K562 (cell line): ENCODE measurements at regions not wholly inside any gene's neighbourhood (a gene's known extent, or its start where the extent isn't known, plus 50 kb on each side); places are given as distances from the start of the nearest gene placed in this dataset.
A peak's percentile ranks its signal among the peaks of the same experiment; 100 is the strongest.

Experiments used
- CBFA2T3 ChIP-seq: fragments of 450-650 bp; IDR thresholded peaks from 2 replicates; pipeline ENCODE4 v1.6.1; 2017
- CC2D1A ChIP-seq: fragments of 450-650 bp; IDR thresholded peaks from 2 replicates; pipeline ENCODE4 v1.6.1; 2017; ENCODE audit warnings: mild to moderate bottlenecking
- ILK ChIP-seq: fragments of 450-650 bp; IDR thresholded peaks from 2 replicates; pipeline ENCODE4 v1.6.1; 2016; ENCODE audit warnings: missing genetic modification characterization, low read depth, mild to moderate bottlenecking, missing compliant biosample characterization, moderate library complexity, borderline replicate concordance
- MIER1 ChIP-seq: fragments of 450-650 bp; IDR thresholded peaks from 2 replicates; pipeline ENCODE4 v1.6.1; 2016; ENCODE audit warnings: antibody characterized with exemption, mild to moderate bottlenecking, low read depth
- NR4A1 ChIP-seq, 2 experiments: fragments of 250-450 bp in 1 of 2; fragments of 450-650 bp in 1 of 2; sonication (Bioruptor Pico) in 1 of 2; IDR thresholded peaks; 2 replicates each; pipeline versions ENCODE4 v1.4.0 to v1.6.1; 2016 to 2020; ENCODE audit warnings: mild to moderate bottlenecking in 2 of 2, missing compliant biosample characterization in 1 of 2, missing genetic modification characterization in 1 of 2, moderate library complexity in 1 of 2
- PURB ChIP-seq: sonication (generic); formaldehyde crosslinking; IDR thresholded peaks from 2 replicates; pipeline ENCODE4 v1.9.0; 2021; ENCODE audit warnings: low read depth, mild to moderate bottlenecking, missing genetic modification reagents
- SAP30 ChIP-seq: fragments of 200-600 bp; sonication (generic); IDR thresholded peaks from 2 replicates; pipeline ENCODE4 v1.6.1; 2012; ENCODE audit warnings: borderline replicate concordance, low read depth, mild to moderate bottlenecking, moderate library complexity, low read length, control low read depth, inconsistent platforms; ENCODE audit not compliant: insufficient read depth, poor library complexity, severe bottlenecking
- SMAD1 ChIP-seq: fragments of 150-350 bp; IDR thresholded peaks from 2 replicates; pipeline ENCODE4 v1.6.1; 2014; ENCODE audit warnings: low read length, low read depth; ENCODE audit not compliant: partially characterized antibody
- SPI1 ChIP-seq: IDR thresholded peaks from 2 replicates; pipeline ENCODE4 v1.6.1; 2011; ENCODE audit warnings: low read depth, low read length, control low read depth, borderline replicate concordance
- TOE1 ChIP-seq, 2 experiments: fragments of 450-650 bp in 1 of 2; sonication (generic) in 1 of 2; formaldehyde crosslinking in 1 of 2; IDR thresholded peaks; 2 replicates each; pipeline versions ENCODE4 v1.7.1 to v1.8.0; 2016 to 2022; ENCODE audit warnings: borderline replicate concordance in 2 of 2, mild to moderate bottlenecking in 2 of 2, antibody characterized with exemption in 1 of 2, inconsistent platforms in 1 of 2, low read depth in 1 of 2, missing genetic modification reagents in 1 of 2, moderate library complexity in 1 of 2
- XRCC3 ChIP-seq: fragments of 450-650 bp; IDR thresholded peaks from 2 replicates; pipeline ENCODE4 v1.6.1; 2017; ENCODE audit warnings: mild to moderate bottlenecking, moderate library complexity
- ZNF217 ChIP-seq: sonication (generic); formaldehyde crosslinking; IDR thresholded peaks from 2 replicates; pipeline ENCODE4 v1.8.0; 2022; ENCODE audit warnings: mild to moderate bottlenecking, missing genetic modification reagents
- TF ChIP-seq, protein P1 (sequence below): fragments of 250-450 bp; sonication (Bioruptor Pico); IDR thresholded peaks from 2 replicates; pipeline ENCODE4 v1.8.0; 2021; ENCODE audit warnings: mild to moderate bottlenecking, moderate library complexity
- TF ChIP-seq, protein P2 (sequence below): sonication (generic); formaldehyde crosslinking; IDR thresholded peaks from 2 replicates; pipeline ENCODE4 v1.8.1; 2022; ENCODE audit warnings: missing genetic modification reagents
- TF ChIP-seq, protein P3 (sequence below): sonication (generic); formaldehyde crosslinking; IDR thresholded peaks from 2 replicates; pipeline ENCODE4 v1.8.1; 2022; ENCODE audit warnings: missing genetic modification reagents
- TF ChIP-seq, protein P4 (sequence below): sonication (generic); formaldehyde crosslinking; IDR thresholded peaks from 2 replicates; pipeline ENCODE4 v1.8.1; 2023; ENCODE audit warnings: mild to moderate bottlenecking, missing genetic modification reagents, moderate library complexity
- TF ChIP-seq, protein P5 (sequence below): fragments of 250-450 bp; sonication (Bioruptor Pico); IDR thresholded peaks from 2 replicates; pipeline ENCODE4 v1.4.0; 2020; ENCODE audit warnings: mild to moderate bottlenecking, moderate library complexity
- TF ChIP-seq, protein P6 (sequence below): fragments of 250-450 bp; sonication (Bioruptor Pico); IDR thresholded peaks from 2 replicates; pipeline ENCODE4 v1.8.0; 2021; ENCODE audit warnings: moderate library complexity, mild to moderate bottlenecking, inconsistent platforms

DNA sequence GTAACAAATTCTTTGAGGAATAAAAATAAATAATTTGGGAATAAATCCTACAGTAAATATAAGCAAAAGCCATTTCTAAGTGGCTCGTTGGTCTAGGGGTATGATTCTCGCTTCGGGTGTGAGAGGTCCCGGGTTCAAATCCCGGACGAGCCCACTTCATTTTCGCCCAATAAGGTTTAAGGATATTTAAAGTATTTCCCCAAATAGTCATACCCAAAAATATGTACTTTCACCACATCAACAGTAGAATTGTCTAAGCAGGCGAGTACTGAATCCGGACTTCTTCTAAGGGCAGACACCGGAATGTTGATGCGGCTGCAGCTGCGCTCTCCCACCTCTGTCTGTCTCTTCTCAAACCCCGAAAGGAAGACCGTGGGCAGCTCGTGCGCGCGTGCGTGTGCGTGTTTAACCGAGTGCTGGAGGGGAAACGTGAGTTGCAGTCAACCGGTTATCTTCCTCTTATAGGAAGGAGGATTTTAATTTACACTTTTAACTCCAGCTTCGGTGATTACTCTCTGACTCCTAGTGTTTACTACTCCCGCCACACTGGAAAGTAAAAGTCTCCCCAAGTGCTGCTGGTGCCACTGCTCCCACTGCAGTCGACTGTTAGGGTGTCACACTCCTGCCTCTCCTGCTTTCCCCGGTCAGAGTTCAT lies 155.7 kb upstream of the PRSS16 start (continued):
- TF ChIP-seq NR4A1 (CRISPR knock-in tag; IDR thresholded peaks at IDR 0.05) (no peak), NR4A1 (tag; IDR thresholded peaks at IDR 0.05) (no peak), MIER1 (no peak), XRCC3 (no peak), PURB (CRISPR knock-in tag) (no peak), TOE1 (IDR thresholded peaks at IDR 0.05; ENCODE audit: borderline replicate concordance) (0 out of 2 replicates have a peak, but pooled peaks have one; percentile 23), TOE1 (CRISPR knock-in tag; IDR thresholded peaks at IDR 0.05; ENCODE audit: borderline replicate concordance, low read depth) (no peak), CC2D1A (no peak), SAP30 (no peak), SMAD1 (no peak), SPI1 (no peak; the same call in 1 of the 2 replicates), ZNF217 (CRISPR knock-in tag) (no peak), CBFA2T3 (peak; percentile 44), ILK (tag) (no peak)
- TF ChIP-seq, protein P1, sequence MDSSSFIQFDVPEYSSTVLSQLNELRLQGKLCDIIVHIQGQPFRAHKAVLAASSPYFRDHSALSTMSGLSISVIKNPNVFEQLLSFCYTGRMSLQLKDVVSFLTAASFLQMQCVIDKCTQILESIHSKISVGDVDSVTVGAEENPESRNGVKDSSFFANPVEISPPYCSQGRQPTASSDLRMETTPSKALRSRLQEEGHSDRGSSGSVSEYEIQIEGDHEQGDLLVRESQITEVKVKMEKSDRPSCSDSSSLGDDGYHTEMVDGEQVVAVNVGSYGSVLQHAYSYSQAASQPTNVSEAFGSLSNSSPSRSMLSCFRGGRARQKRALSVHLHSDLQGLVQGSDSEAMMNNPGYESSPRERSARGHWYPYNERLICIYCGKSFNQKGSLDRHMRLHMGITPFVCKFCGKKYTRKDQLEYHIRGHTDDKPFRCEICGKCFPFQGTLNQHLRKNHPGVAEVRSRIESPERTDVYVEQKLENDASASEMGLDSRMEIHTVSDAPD: no peak
- TF ChIP-seq, protein P2, sequence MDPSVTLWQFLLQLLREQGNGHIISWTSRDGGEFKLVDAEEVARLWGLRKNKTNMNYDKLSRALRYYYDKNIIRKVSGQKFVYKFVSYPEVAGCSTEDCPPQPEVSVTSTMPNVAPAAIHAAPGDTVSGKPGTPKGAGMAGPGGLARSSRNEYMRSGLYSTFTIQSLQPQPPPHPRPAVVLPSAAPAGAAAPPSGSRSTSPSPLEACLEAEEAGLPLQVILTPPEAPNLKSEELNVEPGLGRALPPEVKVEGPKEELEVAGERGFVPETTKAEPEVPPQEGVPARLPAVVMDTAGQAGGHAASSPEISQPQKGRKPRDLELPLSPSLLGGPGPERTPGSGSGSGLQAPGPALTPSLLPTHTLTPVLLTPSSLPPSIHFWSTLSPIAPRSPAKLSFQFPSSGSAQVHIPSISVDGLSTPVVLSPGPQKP: no peak
- TF ChIP-seq, protein P3, sequence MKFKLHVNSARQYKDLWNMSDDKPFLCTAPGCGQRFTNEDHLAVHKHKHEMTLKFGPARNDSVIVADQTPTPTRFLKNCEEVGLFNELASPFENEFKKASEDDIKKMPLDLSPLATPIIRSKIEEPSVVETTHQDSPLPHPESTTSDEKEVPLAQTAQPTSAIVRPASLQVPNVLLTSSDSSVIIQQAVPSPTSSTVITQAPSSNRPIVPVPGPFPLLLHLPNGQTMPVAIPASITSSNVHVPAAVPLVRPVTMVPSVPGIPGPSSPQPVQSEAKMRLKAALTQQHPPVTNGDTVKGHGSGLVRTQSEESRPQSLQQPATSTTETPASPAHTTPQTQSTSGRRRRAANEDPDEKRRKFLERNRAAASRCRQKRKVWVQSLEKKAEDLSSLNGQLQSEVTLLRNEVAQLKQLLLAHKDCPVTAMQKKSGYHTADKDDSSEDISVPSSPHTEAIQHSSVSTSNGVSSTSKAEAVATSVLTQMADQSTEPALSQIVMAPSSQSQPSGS (CRISPR knock-in tag): no peak
- TF ChIP-seq, protein P4, sequence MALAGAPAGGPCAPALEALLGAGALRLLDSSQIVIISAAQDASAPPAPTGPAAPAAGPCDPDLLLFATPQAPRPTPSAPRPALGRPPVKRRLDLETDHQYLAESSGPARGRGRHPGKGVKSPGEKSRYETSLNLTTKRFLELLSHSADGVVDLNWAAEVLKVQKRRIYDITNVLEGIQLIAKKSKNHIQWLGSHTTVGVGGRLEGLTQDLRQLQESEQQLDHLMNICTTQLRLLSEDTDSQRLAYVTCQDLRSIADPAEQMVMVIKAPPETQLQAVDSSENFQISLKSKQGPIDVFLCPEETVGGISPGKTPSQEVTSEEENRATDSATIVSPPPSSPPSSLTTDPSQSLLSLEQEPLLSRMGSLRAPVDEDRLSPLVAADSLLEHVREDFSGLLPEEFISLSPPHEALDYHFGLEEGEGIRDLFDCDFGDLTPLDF (CRISPR knock-in tag): peak; percentile 34; the same call in 1 of the 2 replicates
- TF ChIP-seq, protein P5, sequence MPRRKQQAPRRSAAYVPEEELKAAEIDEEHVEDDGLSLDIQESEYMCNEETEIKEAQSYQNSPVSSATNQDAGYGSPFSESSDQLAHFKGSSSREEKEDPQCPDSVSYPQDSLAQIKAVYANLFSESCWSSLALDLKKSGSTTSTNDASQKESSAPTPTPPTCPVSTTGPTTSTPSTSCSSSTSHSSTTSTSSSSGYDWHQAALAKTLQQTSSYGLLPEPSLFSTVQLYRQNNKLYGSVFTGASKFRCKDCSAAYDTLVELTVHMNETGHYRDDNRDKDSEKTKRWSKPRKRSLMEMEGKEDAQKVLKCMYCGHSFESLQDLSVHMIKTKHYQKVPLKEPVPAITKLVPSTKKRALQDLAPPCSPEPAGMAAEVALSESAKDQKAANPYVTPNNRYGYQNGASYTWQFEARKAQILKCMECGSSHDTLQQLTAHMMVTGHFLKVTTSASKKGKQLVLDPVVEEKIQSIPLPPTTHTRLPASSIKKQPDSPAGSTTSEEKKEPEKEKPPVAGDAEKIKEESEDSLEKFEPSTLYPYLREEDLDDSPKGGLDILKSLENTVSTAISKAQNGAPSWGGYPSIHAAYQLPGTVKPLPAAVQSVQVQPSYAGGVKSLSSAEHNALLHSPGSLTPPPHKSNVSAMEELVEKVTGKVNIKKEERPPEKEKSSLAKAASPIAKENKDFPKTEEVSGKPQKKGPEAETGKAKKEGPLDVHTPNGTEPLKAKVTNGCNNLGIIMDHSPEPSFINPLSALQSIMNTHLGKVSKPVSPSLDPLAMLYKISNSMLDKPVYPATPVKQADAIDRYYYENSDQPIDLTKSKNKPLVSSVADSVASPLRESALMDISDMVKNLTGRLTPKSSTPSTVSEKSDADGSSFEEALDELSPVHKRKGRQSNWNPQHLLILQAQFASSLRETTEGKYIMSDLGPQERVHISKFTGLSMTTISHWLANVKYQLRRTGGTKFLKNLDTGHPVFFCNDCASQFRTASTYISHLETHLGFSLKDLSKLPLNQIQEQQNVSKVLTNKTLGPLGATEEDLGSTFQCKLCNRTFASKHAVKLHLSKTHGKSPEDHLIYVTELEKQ (CRISPR knock-in tag): no peak
- TF ChIP-seq, protein P6, sequence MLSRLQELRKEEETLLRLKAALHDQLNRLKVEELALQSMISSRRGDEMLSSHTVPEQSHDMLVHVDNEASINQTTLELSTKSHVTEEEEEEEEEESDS: no peak
